CD8-positive, alpha-beta memory T cell (primary cell): ENCODE measurements at regions not wholly inside any gene's neighbourhood (a gene's known extent, or its start where the extent isn't known, plus 50 kb on each side); places are given as distances from the start of the nearest gene placed in this dataset.

Experiments
- CTCF ChIA-PET: fragments of 350-600 bp; sonication (Branson Sonifier 250); formaldehyde crosslinking; loops from one replicate; lab custom pipeline; 2021; ENCODE audit warnings: antibody characterized with exemption; lab: Charles Lee
- POLR2A ChIA-PET: fragments of 350-600 bp; sonication (Branson Sonifier 250); formaldehyde crosslinking; loops from one replicate; lab custom pipeline; 2021; ENCODE audit warnings: antibody characterized with exemption; lab: Charles Lee
- DNase-seq, 5 donors: peaks; one replicate each; pipeline versions ENCODE4 v3.0.0 to v3.0.0-alpha.2; 2020 to 2022; ENCODE audit warnings: mixed read lengths in 1 of 5
- H3K27ac ChIP-seq: one replicate; pipeline ENCODE4 v1.7.0; 2013; ENCODE audit warnings: low read depth, mild to moderate bottlenecking, low read length, moderate library complexity
- H3K27me3 ChIP-seq: 2 replicates; pipeline ENCODE4 v1.7.0; 2013; ENCODE audit warnings: low read length, mild to moderate bottlenecking; ENCODE audit not compliant: insufficient read depth, poor library complexity, severe bottlenecking
- H3K36me3 ChIP-seq: 2 replicates; pipeline ENCODE4 v1.7.0; 2013; ENCODE audit warnings: mild to moderate bottlenecking, low read length, moderate library complexity; ENCODE audit not compliant: insufficient read depth
- H3K4me1 ChIP-seq: 2 replicates; pipeline ENCODE4 v1.7.0; 2013; ENCODE audit warnings: mild to moderate bottlenecking, low read length, moderate library complexity; ENCODE audit not compliant: insufficient read depth
- H3K4me3 ChIP-seq: 2 replicates; pipeline ENCODE4 v1.7.0; 2013; ENCODE audit warnings: mild to moderate bottlenecking, low read length
- H3K9me3 ChIP-seq: 2 replicates; pipeline ENCODE4 v1.7.0; 2013; ENCODE audit warnings: mild to moderate bottlenecking, low read length
- H3K27ac Mint-ChIP-seq, 8 donors: one replicate each; pipeline ENCODE4 v1.8.0; 2020 to 2021; ENCODE audit warnings: mixed read lengths in 8 of 8, mild to moderate bottlenecking in 6 of 8, inconsistent platforms in 3 of 8, moderate library complexity in 3 of 8
- H3K27me3 Mint-ChIP-seq, 2 donors: one replicate each; pipeline ENCODE4 v1.8.0; 2020 to 2021; ENCODE audit warnings: mixed read lengths in 2 of 2, mild to moderate bottlenecking in 1 of 2, moderate library complexity in 1 of 2
- H3K36me3 Mint-ChIP-seq, 3 donors: one replicate each; pipeline ENCODE4 v1.8.0; 2020 to 2021; ENCODE audit warnings: mixed read lengths in 3 of 3, inconsistent platforms in 1 of 3, mild to moderate bottlenecking in 1 of 3
- H3K4me1 Mint-ChIP-seq, 3 donors: one replicate each; pipeline ENCODE4 v1.8.0; 2020 to 2021; ENCODE audit warnings: mixed read lengths in 3 of 3, inconsistent platforms in 1 of 3, mild to moderate bottlenecking in 1 of 3
- H3K4me3 Mint-ChIP-seq, 7 donors: one replicate each; pipeline ENCODE4 v1.8.0; 2020 to 2021; ENCODE audit warnings: mixed read lengths in 7 of 7, mild to moderate bottlenecking in 6 of 7, moderate library complexity in 4 of 7, inconsistent platforms in 2 of 7
- H3K9me3 Mint-ChIP-seq, 5 donors: one replicate each; pipeline ENCODE4 v1.8.0; 2020 to 2022; ENCODE audit warnings: mixed read lengths in 5 of 5, mild to moderate bottlenecking in 3 of 5, moderate library complexity in 2 of 5, inconsistent platforms in 1 of 5

- Mint-ChIP-seq H3K27me3 (peaks cover 18 to 24% of the 10 kb centered on the region in 2 donors), H3K4me3 (no peak overlapping the region), H3K9me3 (no peaks in the 10 kb centered on the region), H3K4me1 (no peaks in the 10 kb centered on the region), H3K27ac (peak overlapping the region in 1 of 8 donors; percentile 6), H3K36me3 (no peaks in the 10 kb centered on the region)
- Histone ChIP-seq H3K27ac (no peak overlapping the region), H3K36me3 (no peaks in the 10 kb centered on the region), H3K9me3 (no peaks in the 10 kb centered on the region), H3K27me3 (no peaks in the 10 kb centered on the region), H3K4me1 (no peaks in the 10 kb centered on the region), H3K4me3 (no peak overlapping the region)
- no peak for DNase-seq
- ChIA-PET POLR2A (no interaction called here), CTCF (interaction anchor here (1.5 kb wide), 1 partner anchor 9 kb away, joined by 4 read pairs; no protein-coding TSS in a partner anchor)
These were observed 230.1 kb upstream of the NAV2 start for GRCh38 chr11:19482319-19483100.

- DNase-seq, result no peak
- Mint-ChIP-seq H3K9me3 (no peaks in the 10 kb centered on the region), H3K27ac (no peak overlapping the region), H3K4me1 (no peaks in the 10 kb centered on the region), H3K27me3 (peaks cover 21 to 33% of the 10 kb centered on the region in 2 donors), H3K36me3 (no peaks in the 10 kb centered on the region), H3K4me3 (no peak overlapping the region)
- POLR2A ChIA-PET, result no interaction called here
- H3K36me3 ChIP-seq, result no peaks in the 10 kb centered on the region
- H3K9me3 ChIP-seq, result no peaks in the 10 kb centered on the region
- CTCF ChIA-PET, result no interaction called here
- no peaks in the 10 kb centered on the region for H3K4me1 ChIP-seq
- no peak overlapping the region for H3K4me3 ChIP-seq
- no peak overlapping the region for H3K27ac ChIP-seq
- H3K27me3 ChIP-seq, result no peaks in the 10 kb centered on the region
These were observed 232.1 kb upstream of the NAV2 start for GRCh38 chr11:19480540-19480939.

- POLR2A ChIA-PET, result no interaction called here
- Histone ChIP-seq H3K9me3 (no peaks in the 10 kb centered on the region), H3K36me3 (no peaks in the 10 kb centered on the region), H3K27ac (no peak overlapping the region), H3K4me3 (no peak overlapping the region), H3K4me1 (no peaks in the 10 kb centered on the region), H3K27me3 (no peaks in the 10 kb centered on the region)
- Mint-ChIP-seq H3K9me3 (no peaks in the 10 kb centered on the region), H3K4me1 (no peaks in the 10 kb centered on the region), H3K36me3 (no peaks in the 10 kb centered on the region), H3K27ac (no peak overlapping the region), H3K4me3 (no peak overlapping the region), H3K27me3 (peaks cover 9 to 37% of the 10 kb centered on the region in 2 donors)
- CTCF ChIA-PET, result no interaction called here
- no peak for DNase-seq
These were observed 233.7 kb upstream of the NAV2 start for GRCh38 chr11:19478891-19479290.

- Histone ChIP-seq H3K4me1 (no peaks in the 10 kb centered on the region), H3K4me3 (no peak overlapping the region), H3K9me3 (no peaks in the 10 kb centered on the region), H3K27me3 (no peaks in the 10 kb centered on the region), H3K36me3 (no peaks in the 10 kb centered on the region), H3K27ac (no peak overlapping the region)
- H3K9me3 Mint-ChIP-seq, result no peaks in the 10 kb centered on the region
- H3K4me1 Mint-ChIP-seq, result no peaks in the 10 kb centered on the region
- DNase-seq, result no peak
- H3K27ac Mint-ChIP-seq, result no peak overlapping the region
- CTCF ChIA-PET, result no interaction called here
- POLR2A ChIA-PET, result no interaction called here
- H3K27me3 Mint-ChIP-seq, result peaks cover 5 to 29% of the 10 kb centered on the region in 2 donors
- H3K4me3 Mint-ChIP-seq, result no peak overlapping the region
- H3K36me3 Mint-ChIP-seq, result no peaks in the 10 kb centered on the region
These were observed 234.4 kb upstream of the E2F8 start for GRCh38 chr11:19474954-19475721.

- no peaks in the 10 kb centered on the region for H3K4me1 ChIP-seq
- no peaks in the 10 kb centered on the region for H3K9me3 Mint-ChIP-seq
- ChIA-PET CTCF (no interaction called here), POLR2A (no interaction called here)
- no peaks in the 10 kb centered on the region for H3K36me3 ChIP-seq
- no peak overlapping the region for H3K27ac ChIP-seq
- no peak overlapping the region for H3K27ac Mint-ChIP-seq
- no peaks in the 10 kb centered on the region for H3K9me3 ChIP-seq
- no peak overlapping the region for H3K4me3 Mint-ChIP-seq
- H3K36me3 Mint-ChIP-seq, result no peaks in the 10 kb centered on the region
- H3K27me3 ChIP-seq, result no peaks in the 10 kb centered on the region
- no peak overlapping the region for H3K4me3 ChIP-seq
- H3K27me3 Mint-ChIP-seq, result peaks cover 5 to 29% of the 10 kb centered on the region in 2 donors
- no peaks in the 10 kb centered on the region for H3K4me1 Mint-ChIP-seq
- DNase-seq, result no peak
These were observed 233.5 kb upstream of the E2F8 start for GRCh38 chr11:19474211-19474610.

- H3K36me3 ChIP-seq, result no peaks in the 10 kb centered on the region
- no peak for DNase-seq
- no peaks in the 10 kb centered on the region for H3K4me1 Mint-ChIP-seq
- no peaks in the 10 kb centered on the region for H3K9me3 ChIP-seq
- no peaks in the 10 kb centered on the region for H3K36me3 Mint-ChIP-seq
- no peaks in the 10 kb centered on the region for H3K9me3 Mint-ChIP-seq
- H3K4me3 Mint-ChIP-seq, result no peak overlapping the region
- CTCF ChIA-PET, result no interaction called here
- H3K27me3 ChIP-seq, result no peaks in the 10 kb centered on the region
- H3K27ac Mint-ChIP-seq, result no peak overlapping the region
- POLR2A ChIA-PET, result no interaction called here
- no peaks in the 10 kb centered on the region for H3K4me1 ChIP-seq
- H3K27ac ChIP-seq, result no peak overlapping the region
- H3K4me3 ChIP-seq, result no peak overlapping the region
- H3K27me3 Mint-ChIP-seq, result peaks cover 8 to 20% of the 10 kb centered on the region in 2 donors
These were observed 231.9 kb upstream of the E2F8 start for GRCh38 chr11:19472679-19473078.

GRCh38 chr11:19467904-19468303 lies 227.2 kb upstream of the E2F8 start:
- no peaks in the 10 kb centered on the region for H3K4me1 ChIP-seq
- Mint-ChIP-seq H3K36me3 (no peaks in the 10 kb centered on the region), H3K9me3 (no peaks in the 10 kb centered on the region), H3K4me3 (no peak overlapping the region), H3K4me1 (no peaks in the 10 kb centered on the region), H3K27ac (no peak overlapping the region), H3K27me3 (peaks cover 6 to 7% of the 10 kb centered on the region in 2 donors)
- POLR2A ChIA-PET, result no interaction called here
- CTCF ChIA-PET, result no interaction called here
- H3K4me3 ChIP-seq, result no peak overlapping the region
- H3K27ac ChIP-seq, result no peak overlapping the region
- no peak for DNase-seq
- no peaks in the 10 kb centered on the region for H3K9me3 ChIP-seq
- no peaks in the 10 kb centered on the region for H3K27me3 ChIP-seq
- H3K36me3 ChIP-seq, result no peaks in the 10 kb centered on the region

- Mint-ChIP-seq H3K4me1 (no peaks in the 10 kb centered on the region), H3K4me3 (no peak overlapping the region), H3K9me3 (no peaks in the 10 kb centered on the region), H3K27ac (no peak overlapping the region), H3K36me3 (no peaks in the 10 kb centered on the region), H3K27me3 (peaks cover 4 to 11% of the 10 kb centered on the region in 2 donors)
- Histone ChIP-seq H3K4me3 (no peak overlapping the region), H3K9me3 (no peaks in the 10 kb centered on the region), H3K4me1 (no peaks in the 10 kb centered on the region), H3K36me3 (no peaks in the 10 kb centered on the region), H3K27ac (no peak overlapping the region), H3K27me3 (no peaks in the 10 kb centered on the region)
- POLR2A ChIA-PET, result no interaction called here
- no peak for DNase-seq
- CTCF ChIA-PET, result no interaction called here
These were observed 225.6 kb upstream of the E2F8 start for GRCh38 chr11:19466314-19466713.
